Right kidney (tissue), 1 donor: ENCODE measurements at regions not wholly inside any gene's neighbourhood (a gene's known extent, or its start where the extent isn't known, plus 50 kb on each side); places are given as distances from the start of the nearest gene placed in this dataset.

ENCODE experiments used
- DNase-seq: peaks from one replicate; pipeline ENCODE4 v3.0.0-alpha.2; 2016

GRCh38 chr12:130263025-130263424, 74.7 kb upstream of the PIWIL1 start:
- no peak for DNase-seq

- no peak for DNase-seq
Measured at GRCh38 chr12:130263996-130264395, 73.7 kb upstream of the PIWIL1 start.

DNA sequence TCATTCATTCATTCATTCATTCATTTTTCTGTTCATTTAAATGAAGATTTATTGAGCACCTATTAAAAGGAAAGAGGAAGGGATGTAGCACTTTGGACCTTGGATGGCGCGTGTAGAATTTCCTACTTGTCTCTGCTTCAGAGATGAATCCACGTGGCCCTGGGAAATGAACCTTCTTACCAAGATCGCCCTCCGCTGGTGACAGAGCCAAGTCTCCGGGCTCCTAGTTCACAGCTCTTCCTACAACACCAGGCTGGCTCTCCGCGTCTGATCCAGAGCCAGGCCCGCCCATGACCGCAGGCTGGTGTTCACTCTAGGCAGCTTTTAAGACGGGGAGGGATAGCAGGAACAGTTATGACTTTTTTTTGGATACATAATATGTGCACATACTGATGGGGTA, 70.9 kb upstream of the PIWIL1 start:
- no peak for DNase-seq

DNA sequence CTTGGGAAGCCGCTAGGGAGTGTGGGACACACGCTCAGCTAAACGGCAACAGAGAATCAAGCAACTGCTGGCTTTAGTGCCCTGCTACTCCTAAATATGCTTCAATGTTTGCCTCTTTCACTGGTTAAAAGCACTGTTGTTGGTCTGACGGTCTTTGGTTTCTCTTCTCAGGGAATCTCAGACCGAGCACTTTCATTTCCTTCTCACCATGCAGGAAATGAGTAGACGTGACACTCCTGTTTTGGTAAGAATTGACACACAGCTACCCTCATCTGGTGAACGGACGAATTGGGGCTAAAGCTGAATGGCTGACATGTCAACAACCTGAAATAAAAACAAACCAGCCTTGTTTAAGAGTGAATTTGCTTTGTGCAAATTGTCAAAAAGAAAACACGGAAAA, 57.5 kb upstream of the PIWIL1 start:
- DNase-seq: no peak

- DNase-seq: no peak
Measured at GRCh38 chr12:130280742-130281141, 56.9 kb upstream of the PIWIL1 start.

GRCh38 chr12:130281153-130281799, 56.4 kb upstream of the PIWIL1 start:
- DNase-seq: peak; percentile 22

- no peak for DNase-seq
Measured at GRCh38 chr12:130286041-130286440, 51.6 kb upstream of the PIWIL1 start.

DNA sequence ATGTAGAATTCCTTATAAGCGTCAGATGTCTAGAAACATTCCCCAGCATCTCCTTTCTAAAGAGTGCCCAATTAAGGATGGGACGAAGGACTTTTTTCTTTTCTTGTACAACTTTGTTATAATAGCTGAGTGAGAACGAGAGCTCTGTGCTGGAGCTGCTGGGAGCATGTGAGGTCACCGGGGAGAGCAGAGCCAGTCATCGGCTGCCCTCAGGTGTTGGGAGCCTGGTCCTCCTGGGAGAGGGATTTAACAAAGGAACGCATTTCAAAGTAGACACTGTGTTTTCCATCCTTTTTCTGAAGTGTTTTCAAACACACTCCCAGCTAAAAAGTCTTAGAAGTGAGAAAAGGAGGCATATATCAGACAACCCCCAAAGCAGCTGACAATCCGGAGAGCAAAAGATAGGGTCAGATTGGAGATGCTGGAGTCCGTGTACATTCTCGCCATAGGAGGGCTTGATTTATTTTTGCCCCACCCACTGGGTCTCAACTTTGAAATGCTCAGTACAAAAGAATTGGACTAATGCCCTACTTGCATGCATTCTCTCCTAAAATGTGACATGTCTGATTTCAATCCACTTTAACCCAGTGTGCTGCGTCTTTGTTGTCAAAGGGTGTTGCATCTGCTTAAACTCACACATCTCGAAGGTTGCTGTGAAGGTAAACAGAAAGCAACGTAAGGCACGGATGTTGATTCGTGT, 50.8 kb upstream of the PIWIL1 start:
- no peak for DNase-seq
